Adrenal gland (tissue), 5 donors: ENCODE measurements at regions not wholly inside any gene's neighbourhood (a gene's known extent, or its start where the extent isn't known, plus 50 kb on each side); places are given as distances from the start of the nearest gene placed in this dataset.

Experiments used
- CTCF ChIP-seq, 6 experiments: fragments of 450-650 bp in 4 of 6; fragments of 200-600 bp in 2 of 6; sonication (generic) in 1 of 6; IDR thresholded peaks; 1 replicate in 5 of 6; 2 replicates in 1 of 6; pipeline versions ENCODE4 v1.5.1 to v1.8.0; 2016 to 2021; ENCODE audit warnings: antibody characterized with exemption in 6 of 6, mild to moderate bottlenecking in 2 of 6, moderate library complexity in 1 of 6
- POLR2A ChIP-seq, 2 donors: fragments of 450-650 bp; IDR thresholded peaks; one replicate each; pipeline ENCODE4 v1.6.1; 2017; ENCODE audit warnings: antibody characterized with exemption in 2 of 2, mild to moderate bottlenecking in 2 of 2, moderate library complexity in 1 of 2
- donor health status: DM: no; HTN: no; CAD: no.

- TF ChIP-seq CTCF (IDR thresholded peaks at IDR 0.05) (no peak), POLR2A (IDR thresholded peaks at IDR 0.05) (no peak)
Measured at GRCh38 chr16:62477796-62478195, 441.6 kb upstream of the CDH8 start.
